ENCODE measurements at regions not wholly inside any gene's neighbourhood (a gene's known extent, or its start where the extent isn't known, plus 50 kb on each side); places are given as distances from the start of the nearest gene placed in this dataset.
"Not testable (repeated sequence)": the region's sequence is repeated elsewhere in the genome, so short reads cannot be mapped to it uniquely, and the experiment has no call there.

DNA sequence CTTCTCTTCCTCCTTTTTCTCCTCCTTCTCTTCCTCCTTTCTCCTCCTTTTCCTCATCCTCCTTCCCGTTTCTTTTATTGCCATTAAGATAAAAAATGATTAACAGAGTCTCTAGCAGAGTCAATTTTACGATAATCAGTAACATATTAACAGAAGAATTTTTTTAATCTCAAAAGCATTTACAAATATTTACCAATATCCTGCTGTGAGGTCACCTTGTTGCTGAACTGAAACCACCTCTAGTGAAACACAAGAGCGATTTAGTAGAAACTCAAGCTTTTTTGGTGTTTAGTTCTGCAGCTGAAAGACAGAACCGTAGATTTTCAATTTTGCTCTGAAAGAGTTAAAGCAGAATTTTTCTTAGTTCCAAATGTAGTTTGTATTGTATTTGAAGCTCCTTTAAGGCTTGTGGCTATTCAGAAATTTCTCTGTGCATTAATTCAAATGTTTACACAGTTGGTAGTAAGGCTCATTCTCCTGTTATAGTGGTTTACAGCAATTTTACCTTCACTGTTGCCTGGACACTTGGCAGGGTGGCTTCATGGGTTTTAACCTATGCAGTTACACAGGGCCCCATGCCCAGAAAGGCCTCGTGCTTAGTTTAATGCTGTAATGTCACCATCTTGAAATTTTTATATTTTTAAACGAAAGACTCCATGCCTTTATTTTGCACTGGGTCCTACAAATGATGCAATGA is 1106.6 kb upstream of the FAM98A start:
- H3K4me3 ChIP-seq = no peak overlapping the region
- ATAC-seq (ENCODE audit: insufficient number of reproducible peaks, low FRiP score, low read depth) = no peak
- H3K36me3 ChIP-seq = no peaks in the 10 kb centered on the region
- H3K4me1 ChIP-seq (ENCODE audit: control insufficient read depth in 1 of 2, low read depth in 2 of 2) = no peaks in the 10 kb centered on the region
- no peak overlapping the region for H3K27ac ChIP-seq
- no peaks in the 10 kb centered on the region for H3K27me3 ChIP-seq (replicated peaks; ENCODE audit: insufficient read depth)
- DNase-seq (ENCODE audit: low spot score) = no peak
- TF ChIP-seq, protein P1, sequence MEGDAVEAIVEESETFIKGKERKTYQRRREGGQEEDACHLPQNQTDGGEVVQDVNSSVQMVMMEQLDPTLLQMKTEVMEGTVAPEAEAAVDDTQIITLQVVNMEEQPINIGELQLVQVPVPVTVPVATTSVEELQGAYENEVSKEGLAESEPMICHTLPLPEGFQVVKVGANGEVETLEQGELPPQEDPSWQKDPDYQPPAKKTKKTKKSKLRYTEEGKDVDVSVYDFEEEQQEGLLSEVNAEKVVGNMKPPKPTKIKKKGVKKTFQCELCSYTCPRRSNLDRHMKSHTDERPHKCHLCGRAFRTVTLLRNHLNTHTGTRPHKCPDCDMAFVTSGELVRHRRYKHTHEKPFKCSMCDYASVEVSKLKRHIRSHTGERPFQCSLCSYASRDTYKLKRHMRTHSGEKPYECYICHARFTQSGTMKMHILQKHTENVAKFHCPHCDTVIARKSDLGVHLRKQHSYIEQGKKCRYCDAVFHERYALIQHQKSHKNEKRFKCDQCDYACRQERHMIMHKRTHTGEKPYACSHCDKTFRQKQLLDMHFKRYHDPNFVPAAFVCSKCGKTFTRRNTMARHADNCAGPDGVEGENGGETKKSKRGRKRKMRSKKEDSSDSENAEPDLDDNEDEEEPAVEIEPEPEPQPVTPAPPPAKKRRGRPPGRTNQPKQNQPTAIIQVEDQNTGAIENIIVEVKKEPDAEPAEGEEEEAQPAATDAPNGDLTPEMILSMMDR (IDR thresholded peaks at IDR 0.05) = no peak
- H3K9me3 ChIP-seq = no peaks in the 10 kb centered on the region

DNA sequence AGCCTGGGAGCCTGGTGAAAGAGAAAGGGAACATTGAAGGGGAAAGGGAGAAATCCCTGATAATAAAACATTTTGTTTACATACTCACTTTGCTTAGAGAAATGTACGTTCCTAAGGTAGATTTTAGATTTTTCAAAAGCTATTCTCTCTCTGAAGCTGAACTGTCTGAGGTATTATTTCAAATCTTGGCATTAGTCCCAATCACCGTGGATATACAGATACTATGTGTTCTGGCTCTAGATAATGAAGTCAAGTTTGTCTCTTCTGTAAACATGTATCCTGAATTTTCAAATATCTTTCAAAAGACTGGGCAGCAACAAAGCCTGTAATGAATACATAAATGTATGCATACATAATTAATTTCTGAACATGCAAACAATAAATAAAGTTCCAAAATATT is 1104.2 kb upstream of the FAM98A start:
- no peaks in the 10 kb centered on the region for H3K36me3 ChIP-seq
- no peak overlapping the region for H3K27ac ChIP-seq
- DNase-seq (ENCODE audit: low spot score) = no peak
- H3K4me1 ChIP-seq (ENCODE audit: control insufficient read depth in 1 of 2, low read depth in 2 of 2) = no peaks in the 10 kb centered on the region
- TF ChIP-seq, protein P1 (IDR thresholded peaks at IDR 0.05) = no peak
- no peak for ATAC-seq (ENCODE audit: insufficient number of reproducible peaks, low FRiP score, low read depth)
- H3K9me3 ChIP-seq = no peaks in the 10 kb centered on the region
- no peaks in the 10 kb centered on the region for H3K27me3 ChIP-seq (replicated peaks; ENCODE audit: insufficient read depth)
- no peak overlapping the region for H3K4me3 ChIP-seq

DNA sequence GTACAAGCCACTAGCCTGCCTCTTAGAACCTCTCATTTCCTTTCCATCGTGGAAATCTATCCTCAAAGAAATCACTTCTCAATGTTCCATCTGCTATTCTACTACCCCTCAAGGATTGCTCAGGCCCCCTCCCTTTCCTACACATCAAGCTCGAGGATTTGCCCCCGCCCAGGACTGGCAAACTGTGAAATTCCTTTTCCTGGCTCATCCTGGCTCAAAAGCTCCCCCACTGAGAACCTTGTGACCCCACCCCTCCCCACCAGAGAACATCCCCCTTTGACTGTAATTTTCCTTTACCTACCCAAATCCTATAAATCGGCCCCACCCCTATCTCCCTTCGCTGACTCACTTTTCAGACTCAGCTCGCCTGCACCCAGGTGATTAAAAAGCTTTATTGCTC is 1103.3 kb upstream of the FAM98A start:
- not testable (repeated sequence) for H3K4me1 ChIP-seq (ENCODE audit: control insufficient read depth in 1 of 2, low read depth in 2 of 2); ATAC-seq (ENCODE audit: insufficient number of reproducible peaks, low FRiP score, low read depth); H3K9me3 ChIP-seq; H3K27me3 ChIP-seq (replicated peaks; ENCODE audit: insufficient read depth); DNase-seq (ENCODE audit: low spot score); H3K36me3 ChIP-seq; H3K4me3 ChIP-seq; H3K27ac ChIP-seq

DNA sequence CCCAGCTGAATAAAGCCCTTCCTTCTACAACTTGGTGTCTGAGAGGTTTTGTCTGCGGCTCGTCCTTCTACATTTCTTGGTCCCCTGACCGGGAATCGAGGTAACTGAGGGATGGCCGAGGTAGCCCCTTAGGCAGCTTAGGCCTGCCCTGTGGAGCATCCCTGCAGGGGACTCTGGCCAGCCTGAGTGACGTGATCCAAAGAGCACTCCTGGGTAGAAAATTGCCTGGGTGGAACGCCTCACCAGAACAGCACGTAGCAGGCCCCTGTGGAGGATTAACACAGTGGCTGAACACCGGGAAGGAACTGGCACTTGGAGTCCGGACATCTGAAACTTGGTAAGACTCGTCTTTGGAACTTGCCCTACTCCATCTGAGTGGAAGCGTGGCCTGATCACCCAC is 1078.5 kb upstream of the FAM98A start:
- not testable (repeated sequence) for H3K4me1 ChIP-seq (ENCODE audit: control insufficient read depth in 1 of 2, low read depth in 2 of 2); H3K36me3 ChIP-seq; H3K27ac ChIP-seq; H3K9me3 ChIP-seq; H3K27me3 ChIP-seq (replicated peaks; ENCODE audit: insufficient read depth); DNase-seq (ENCODE audit: low spot score); H3K4me3 ChIP-seq; ATAC-seq (ENCODE audit: insufficient number of reproducible peaks, low FRiP score, low read depth)

DNA sequence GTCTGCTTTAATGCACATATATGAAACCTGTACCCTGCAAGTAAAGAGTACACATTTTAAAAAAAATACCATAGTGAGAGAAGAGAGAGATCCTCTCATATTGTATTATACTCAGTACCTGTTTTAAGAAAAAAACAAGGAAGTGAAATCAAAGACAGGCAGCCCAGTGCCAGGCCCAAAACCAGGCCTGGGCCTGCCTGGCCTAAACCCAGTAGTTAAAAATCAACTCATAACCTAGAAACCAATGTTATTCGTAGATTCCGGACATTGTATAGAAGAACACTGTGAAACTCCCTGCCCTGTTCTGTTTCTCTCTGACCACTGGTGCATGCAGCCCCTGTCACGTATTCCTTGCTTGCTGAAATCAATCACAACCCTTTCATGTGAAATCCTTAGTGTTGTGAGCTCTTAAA is 1078.0 kb upstream of the FAM98A start:
- H3K36me3 ChIP-seq; H3K4me3 ChIP-seq; DNase-seq (ENCODE audit: low spot score); H3K27ac ChIP-seq; H3K27me3 ChIP-seq (replicated peaks; ENCODE audit: insufficient read depth); ATAC-seq (ENCODE audit: insufficient number of reproducible peaks, low FRiP score, low read depth); H3K4me1 ChIP-seq (ENCODE audit: control insufficient read depth in 1 of 2, low read depth in 2 of 2); H3K9me3 ChIP-seq: not testable (repeated sequence)

DNA sequence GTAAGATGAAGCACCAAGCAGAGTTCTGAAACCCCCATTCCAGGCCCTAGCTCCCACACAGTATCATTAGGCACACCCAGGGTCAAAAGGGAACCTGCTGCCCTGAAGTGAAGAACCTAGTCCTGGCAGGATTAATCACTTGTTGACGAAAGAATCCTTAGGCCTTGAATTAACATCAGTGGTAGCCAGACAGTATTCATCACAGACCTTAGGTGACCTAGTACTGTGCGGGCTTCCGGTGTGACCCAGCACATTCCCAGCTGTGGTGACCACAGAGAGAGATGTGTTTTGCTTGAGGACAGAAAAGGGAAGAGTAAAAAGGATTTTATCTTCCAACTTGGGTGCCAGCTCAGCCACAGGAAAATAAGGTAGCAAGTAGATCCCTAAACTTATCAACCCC is 1071.4 kb upstream of the FAM98A start:
- no peaks in the 10 kb centered on the region for H3K27me3 ChIP-seq (replicated peaks; ENCODE audit: insufficient read depth)
- no peak for ATAC-seq (ENCODE audit: insufficient number of reproducible peaks, low FRiP score, low read depth)

More for the DNA sequence above, 1071.4 kb upstream of the FAM98A start:
- no peak overlapping the region for H3K27ac ChIP-seq
- DNase-seq (ENCODE audit: low spot score) = no peak
- no peak overlapping the region for H3K4me3 ChIP-seq
- TF ChIP-seq, protein P1 (IDR thresholded peaks at IDR 0.05) = no peak
- H3K4me1 ChIP-seq (ENCODE audit: control insufficient read depth in 1 of 2, low read depth in 2 of 2) = no peaks in the 10 kb centered on the region
- H3K36me3 ChIP-seq = no peaks in the 10 kb centered on the region
- no peaks in the 10 kb centered on the region for H3K9me3 ChIP-seq
